A673 (cell line): ENCODE measurements at regions not wholly inside any gene's neighbourhood (a gene's known extent, or its start where the extent isn't known, plus 50 kb on each side); places are given as distances from the start of the nearest gene placed in this dataset.

Experiments used
- EZH2 ChIP-seq: fragments of 200-600 bp; sonication (generic); IDR thresholded peaks from 2 replicates; pipeline ENCODE4 v1.6.1; 2017; ENCODE audit warnings: borderline replicate concordance, low read depth, mild to moderate bottlenecking, mixed read lengths, antibody characterized with exemption, low read length; ENCODE audit not compliant: poor library complexity, severe bottlenecking
- TF ChIP-seq, protein P1 (sequence below): fragments of 300-800, 200-600 bp; sonication (generic); conservative IDR thresholded peaks from 2 replicates; pipeline ENCODE4 v1.5.1; 2017; ENCODE audit warnings: low read depth, mild to moderate bottlenecking, antibody characterized with exemption, low read length, moderate library complexity, mixed read lengths

GRCh38 chr18:42549596-42549995, 565.9 kb downstream of the RIT2 start:
- TF ChIP-seq, protein P1, sequence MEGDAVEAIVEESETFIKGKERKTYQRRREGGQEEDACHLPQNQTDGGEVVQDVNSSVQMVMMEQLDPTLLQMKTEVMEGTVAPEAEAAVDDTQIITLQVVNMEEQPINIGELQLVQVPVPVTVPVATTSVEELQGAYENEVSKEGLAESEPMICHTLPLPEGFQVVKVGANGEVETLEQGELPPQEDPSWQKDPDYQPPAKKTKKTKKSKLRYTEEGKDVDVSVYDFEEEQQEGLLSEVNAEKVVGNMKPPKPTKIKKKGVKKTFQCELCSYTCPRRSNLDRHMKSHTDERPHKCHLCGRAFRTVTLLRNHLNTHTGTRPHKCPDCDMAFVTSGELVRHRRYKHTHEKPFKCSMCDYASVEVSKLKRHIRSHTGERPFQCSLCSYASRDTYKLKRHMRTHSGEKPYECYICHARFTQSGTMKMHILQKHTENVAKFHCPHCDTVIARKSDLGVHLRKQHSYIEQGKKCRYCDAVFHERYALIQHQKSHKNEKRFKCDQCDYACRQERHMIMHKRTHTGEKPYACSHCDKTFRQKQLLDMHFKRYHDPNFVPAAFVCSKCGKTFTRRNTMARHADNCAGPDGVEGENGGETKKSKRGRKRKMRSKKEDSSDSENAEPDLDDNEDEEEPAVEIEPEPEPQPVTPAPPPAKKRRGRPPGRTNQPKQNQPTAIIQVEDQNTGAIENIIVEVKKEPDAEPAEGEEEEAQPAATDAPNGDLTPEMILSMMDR = no peak
- TF ChIP-seq EZH2 = no peak
